Stimulated activated CD4-positive, alpha-beta T cell treated with anti-CD3 and anti-CD28 coated beads, Interleukin-15, amount 100 ng/mL, for 24 hours (primary cell): ENCODE measurements at regions not wholly inside any gene's neighbourhood (a gene's known extent, or its start where the extent isn't known, plus 50 kb on each side); places are given as distances from the start of the nearest gene placed in this dataset.
A peak's percentile ranks its signal among the peaks of the same experiment; 100 is the strongest.
"Not testable (repeated sequence)": the region's sequence is repeated elsewhere in the genome, so short reads cannot be mapped to it uniquely, and the experiment has no call there.

ENCODE experiments used
- DNase-seq: peaks from one replicate; pipeline ENCODE4 v3.0.0-alpha.2; 2020

GRCh38 chr9:6103911-6104310, 88.5 kb upstream of the RANBP6 start:
- DNase-seq, result not testable (repeated sequence)

- DNase-seq, result not testable (repeated sequence)
Observed at GRCh38 chr9:6102336-6102987, 87.0 kb upstream of the RANBP6 start.

GRCh38 chr9:6101725-6102124, 86.3 kb upstream of the RANBP6 start:
- DNase-seq, result not testable (repeated sequence)

GRCh38 chr9:6099346-6099745, 83.9 kb upstream of the RANBP6 start:
- DNase-seq, result not testable (repeated sequence)

GRCh38 chr9:6098431-6098830, 83.0 kb upstream of the RANBP6 start:
- DNase-seq, result no peak

GRCh38 chr9:6096821-6097220, 81.4 kb upstream of the RANBP6 start:
- DNase-seq, result no peak

- DNase-seq, result no peak
Observed at GRCh38 chr9:6090277-6091210, 75.1 kb upstream of the RANBP6 start.

- DNase-seq, result no peak
Observed at GRCh38 chr9:6089300-6089699, 73.9 kb upstream of the RANBP6 start.

GRCh38 chr9:6086006-6086655, 70.7 kb upstream of the RANBP6 start:
- no peak for DNase-seq

GRCh38 chr9:6080154-6080716, 64.8 kb upstream of the RANBP6 start:
- DNase-seq, result peak; percentile 80

- no peak for DNase-seq
Observed at GRCh38 chr9:6079386-6079785, 64.0 kb upstream of the RANBP6 start.

- no peak for DNase-seq
Observed at GRCh38 chr9:6078382-6079105, 63.1 kb upstream of the RANBP6 start.

GRCh38 chr9:6076851-6077250, 61.4 kb upstream of the RANBP6 start:
- no peak for DNase-seq

GRCh38 chr9:6073731-6074130, 58.3 kb upstream of the RANBP6 start:
- DNase-seq, result no peak

GRCh38 chr9:6072865-6073264, 57.4 kb upstream of the RANBP6 start:
- no peak for DNase-seq

- no peak for DNase-seq
Observed at GRCh38 chr9:6072453-6072852, 57.0 kb upstream of the RANBP6 start.

- no peak for DNase-seq
Observed at GRCh38 chr9:6068983-6069382, 53.6 kb upstream of the RANBP6 start.

GRCh38 chr9:6067426-6067825, 52.0 kb upstream of the RANBP6 start:
- no peak for DNase-seq
